Aorta (tissue), 5 donors: ENCODE measurements at regions not wholly inside any gene's neighbourhood (a gene's known extent, or its start where the extent isn't known, plus 50 kb on each side); places are given as distances from the start of the nearest gene placed in this dataset.
"Not testable (repeated sequence)": the region's sequence is repeated elsewhere in the genome, so short reads cannot be mapped to it uniquely, and the experiment has no call there.

Experiments used
- ATAC-seq: fragments of 200-7000 bp; cut with Tn5 transposase; one replicate; pipeline ENCODE4 v1.9.1; 2022; ENCODE audit warnings: moderate library complexity; ENCODE audit not compliant: low FRiP score
- DNase-seq, 2 donors: peaks; one replicate each; pipeline ENCODE4 v3.0.0-alpha.2; 2020
- H3K27ac ChIP-seq, 2 donors: one replicate each; pipeline ENCODE4 v1.5.1; 2013; ENCODE audit warnings: low read length in 2 of 2, mild to moderate bottlenecking in 2 of 2, moderate library complexity in 2 of 2, control low read depth in 1 of 2, inconsistent platforms in 1 of 2, low read depth in 1 of 2
- H3K27me3 ChIP-seq, 2 donors: one replicate each; pipeline ENCODE4 v1.6.1; 2013; ENCODE audit warnings: control low read depth in 1 of 2, low read length in 1 of 2, mild to moderate bottlenecking in 1 of 2, moderate library complexity in 1 of 2; ENCODE audit not compliant: insufficient read depth in 2 of 2, control insufficient read depth in 1 of 2
- H3K36me3 ChIP-seq, 2 donors: one replicate each; pipeline ENCODE4 v1.6.1; 2013; ENCODE audit warnings: control low read depth in 1 of 2, low read length in 1 of 2, mild to moderate bottlenecking in 1 of 2; ENCODE audit not compliant: insufficient read depth in 2 of 2, control insufficient read depth in 1 of 2
- H3K4me1 ChIP-seq, 2 donors: one replicate each; pipeline ENCODE4 v1.6.1; 2013; ENCODE audit warnings: low read length in 2 of 2, control low read depth in 1 of 2, mild to moderate bottlenecking in 1 of 2, moderate library complexity in 1 of 2; ENCODE audit not compliant: insufficient read depth in 2 of 2, control insufficient read depth in 1 of 2
- H3K4me3 ChIP-seq, 2 donors: one replicate each; pipeline ENCODE4 v1.5.1; 2013; ENCODE audit warnings: low read length in 2 of 2, control low read depth in 1 of 2, mild to moderate bottlenecking in 1 of 2
- H3K9me3 ChIP-seq: one replicate; pipeline ENCODE4 v1.6.1; 2013; ENCODE audit warnings: mild to moderate bottlenecking, low read length; ENCODE audit not compliant: control insufficient read depth
- WGBS, 2 donors: extraction: QIAGEN DNeasy Blood & Tissue Kit; methylation state at CpG; one replicate each; pipeline ENCODE4 v1.1.7; 2013; 5-methylcytosine and 5-hydroxymethylcytosine counted together
- intact Hi-C, 2 donors: fragments of 100-400 bp; cut with DNase I; formaldehyde crosslinking; loops; one replicate each; pipeline versions ENCODE4 v1.14.2 to v1.15.0; 2022
- donor health status: healthy with polysubstance abuse.
- donor health status: Bipolar disorder and iron deficiency.
- donor health status: DM: no; HTN: no; CAD: no.
- donor health status: DM: no; HTN: no; CAD: no.
- donor health status: DM: yes; HTN: yes; CAD: no.

DNA sequence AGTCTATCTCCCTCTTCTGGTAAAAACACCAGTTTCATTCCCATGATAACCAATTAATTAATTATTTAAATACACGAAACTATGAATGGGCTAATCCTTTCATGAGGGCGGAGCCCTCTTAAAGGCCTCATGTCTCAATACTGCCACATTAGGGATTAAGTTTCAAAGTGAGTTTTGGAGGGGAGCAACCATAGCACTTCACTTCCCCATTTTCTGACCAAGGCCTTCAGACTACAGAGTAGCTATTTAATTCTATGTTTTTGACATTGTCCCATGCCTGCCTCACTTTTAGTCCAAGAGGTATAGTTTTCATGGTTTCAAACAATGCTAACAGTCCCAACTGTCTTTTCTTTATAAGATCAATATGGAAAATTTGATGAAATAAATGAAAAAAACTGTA, 618.6 kb downstream of the ZWINT start:
- ATAC-seq (no peak), DNase-seq (no peak)
- WGBS, 2 donors = 82 to 88% methylated on average over 2 of the region's 2 CpGs
- no peaks in the 10 kb centered on the region for H3K27me3 ChIP-seq
- H3K36me3 ChIP-seq = no peaks in the 10 kb centered on the region
- no peaks in the 10 kb centered on the region for H3K9me3 ChIP-seq
- H3K4me3 ChIP-seq = no peak overlapping the region
- no peak overlapping the region for H3K27ac ChIP-seq
- intact Hi-C loops = no loop called here
- H3K4me1 ChIP-seq = no peaks in the 10 kb centered on the region

- 7 to 12% methylated on average over 1 to 2 of the region's 2 CpGs for WGBS, 2 donors
- H3K36me3 ChIP-seq = not testable (repeated sequence)
Observed at GRCh38 chr10:55740767-55741166, 620.3 kb downstream of the ZWINT start.

GRCh38 chr10:55740110-55740509, 620.9 kb downstream of the ZWINT start:
- DNase-seq (no peak), ATAC-seq (no peak)
- Histone ChIP-seq H3K27me3 (no peaks in the 10 kb centered on the region), H3K27ac (no peak overlapping the region), H3K4me3 (no peak overlapping the region), H3K4me1 (no peaks in the 10 kb centered on the region), H3K36me3 (no peaks in the 10 kb centered on the region), H3K9me3 (no peaks in the 10 kb centered on the region)
- WGBS, 2 donors = 72 to 76% methylated on average over 2 of the region's 2 CpGs
- intact Hi-C loops = no loop called here

More at GRCh38 chr10:55740767-55741166, 620.3 kb downstream of the ZWINT start:
- H3K4me3 ChIP-seq, H3K9me3 ChIP-seq, H3K4me1 ChIP-seq, intact Hi-C loops, H3K27me3 ChIP-seq, DNase-seq, H3K27ac ChIP-seq, ATAC-seq: not testable (repeated sequence)

DNA sequence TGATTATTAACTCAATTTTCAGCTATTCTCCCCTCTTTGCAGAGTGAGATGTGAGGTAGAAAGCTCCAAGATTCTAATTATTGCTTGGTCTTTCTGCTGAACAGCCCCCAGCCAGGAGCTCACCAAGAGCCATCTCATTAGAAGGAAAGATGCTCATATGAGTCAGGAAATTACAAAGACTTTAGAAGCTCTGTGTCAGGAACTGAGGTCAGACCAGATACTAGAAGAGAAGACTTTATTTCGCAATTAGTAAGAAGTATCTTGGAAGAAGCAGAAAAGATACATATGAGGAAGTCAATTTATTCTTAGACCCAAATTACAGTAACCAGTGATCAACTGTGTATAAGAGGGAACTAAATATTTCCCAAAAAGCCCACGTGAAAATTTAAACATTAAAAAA, 626.9 kb downstream of the ZWINT start:
- 64% methylated on average over 2 of the region's 2 CpGs for WGBS, 2 donors
- no peaks in the 10 kb centered on the region for H3K27me3 ChIP-seq
- H3K36me3 ChIP-seq = no peaks in the 10 kb centered on the region
- intact Hi-C loops = no loop called here
- no peak overlapping the region for H3K27ac ChIP-seq
- ATAC-seq = no peak
- no peak for DNase-seq
- H3K4me3 ChIP-seq = no peak overlapping the region
- H3K9me3 ChIP-seq = no peaks in the 10 kb centered on the region
- no peaks in the 10 kb centered on the region for H3K4me1 ChIP-seq

- no peak for DNase-seq
- no peaks in the 10 kb centered on the region for H3K4me1 ChIP-seq
- H3K36me3 ChIP-seq = no peaks in the 10 kb centered on the region
- 80 to 81% methylated on average over 2 of the region's 2 CpGs for WGBS, 2 donors
- no peaks in the 10 kb centered on the region for H3K9me3 ChIP-seq
- intact Hi-C loops = no loop called here
- H3K4me3 ChIP-seq = no peak overlapping the region
- H3K27me3 ChIP-seq = no peaks in the 10 kb centered on the region
- no peak for ATAC-seq
- no peak overlapping the region for H3K27ac ChIP-seq
Observed at GRCh38 chr10:55704950-55705349, 656.1 kb downstream of the ZWINT start.

- Histone ChIP-seq H3K9me3 (no peaks in the 10 kb centered on the region), H3K27me3 (no peaks in the 10 kb centered on the region), H3K27ac (no peak overlapping the region), H3K4me3 (no peak overlapping the region), H3K36me3 (no peaks in the 10 kb centered on the region), H3K4me1 (no peaks in the 10 kb centered on the region)
- no peak for DNase-seq
- intact Hi-C loops = no loop called here
- 64 to 77% methylated on average over 2 of the region's 2 CpGs for WGBS, 2 donors
- peak; percentile 33 for ATAC-seq
Observed at GRCh38 chr10:55668326-55668922, 692.6 kb downstream of the ZWINT start.

DNA sequence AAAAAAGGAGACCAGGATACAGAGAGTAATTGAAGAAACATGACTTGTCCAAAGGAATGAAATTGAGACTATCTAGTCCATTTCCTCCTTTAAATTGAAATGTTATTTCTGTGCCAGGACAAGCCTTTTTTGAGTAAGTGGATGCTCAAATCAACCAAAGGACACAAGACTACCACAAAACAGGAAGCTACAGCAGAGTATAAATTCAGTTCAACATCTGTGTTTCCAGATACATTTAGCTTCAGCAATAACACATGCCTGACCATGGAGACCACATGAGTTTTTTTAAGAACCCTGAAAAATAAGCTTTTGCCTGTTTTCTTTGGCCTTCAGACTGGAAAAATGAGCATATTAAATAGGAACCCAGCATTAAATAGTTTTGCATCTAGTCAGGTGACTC, 707.5 kb downstream of the ZWINT start:
- no peaks in the 10 kb centered on the region for H3K27me3 ChIP-seq
- no peak overlapping the region for H3K27ac ChIP-seq
- ATAC-seq (no peak), DNase-seq (no peak)
- H3K4me3 ChIP-seq = no peak overlapping the region
- intact Hi-C loops = no loop called here
- H3K36me3 ChIP-seq = no peaks in the 10 kb centered on the region
- no peaks in the 10 kb centered on the region for H3K9me3 ChIP-seq
- H3K4me1 ChIP-seq = no peaks in the 10 kb centered on the region

DNA sequence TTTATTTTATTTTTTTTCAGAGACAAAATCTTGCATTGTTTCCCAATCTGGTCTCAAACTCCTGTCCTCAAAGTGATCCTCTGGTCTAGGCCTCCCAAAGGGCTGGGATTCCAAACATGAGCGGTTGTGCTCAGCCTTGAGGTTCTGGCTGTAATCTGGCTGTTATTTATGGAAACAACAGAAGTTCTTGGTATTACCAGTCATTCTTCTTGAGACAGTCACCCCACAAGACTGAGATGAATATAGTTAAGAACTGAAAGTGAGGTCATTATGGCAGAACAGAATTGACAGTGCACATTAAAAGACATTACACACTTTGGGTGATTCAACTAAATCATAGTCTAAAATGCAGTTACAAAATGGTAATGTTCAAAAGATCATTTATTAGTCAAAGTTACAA, 719.5 kb downstream of the ZWINT start:
- no peaks in the 10 kb centered on the region for H3K4me1 ChIP-seq
- intact Hi-C loops = no loop called here
- no peaks in the 10 kb centered on the region for H3K9me3 ChIP-seq
- H3K27ac ChIP-seq = no peak overlapping the region
- no peaks in the 10 kb centered on the region for H3K36me3 ChIP-seq
- H3K4me3 ChIP-seq = no peak overlapping the region
- DNase-seq (no peak), ATAC-seq (no peak)
- H3K27me3 ChIP-seq = no peaks in the 10 kb centered on the region
- 23 to 32% methylated on average over 1 of the region's 1 CpG for WGBS, 2 donors

DNA sequence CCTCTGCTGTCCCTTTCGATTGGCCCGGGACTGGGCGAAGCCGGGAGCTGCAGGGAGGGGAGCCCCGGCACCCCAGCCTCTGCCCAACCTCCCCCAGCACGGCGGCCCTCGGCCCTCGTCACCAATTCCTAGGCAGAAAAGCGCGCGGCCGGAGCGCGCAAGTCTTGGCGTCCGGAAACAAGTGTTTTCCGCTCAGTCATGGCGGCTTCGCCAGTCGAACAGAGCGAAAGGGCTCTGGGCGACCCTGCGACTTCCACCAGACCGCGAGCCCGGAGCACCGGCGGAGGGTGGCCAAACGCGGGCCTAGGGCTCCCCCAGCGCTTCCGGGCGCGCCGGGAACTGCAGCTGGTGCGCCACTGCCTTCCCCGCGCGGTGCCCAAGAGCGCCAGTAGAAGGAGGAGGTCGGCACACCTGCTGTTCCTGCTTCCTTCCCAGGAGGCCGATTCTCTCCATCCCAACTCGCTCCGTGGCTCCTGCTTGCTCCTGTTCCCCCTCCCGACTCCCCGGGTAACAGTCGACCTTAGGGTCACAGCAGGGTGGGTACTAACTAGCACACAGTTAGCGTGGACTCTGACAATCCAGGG, 729.9 kb downstream of the ZWINT start:
- ATAC-seq (peak; percentile 83), DNase-seq (peak; percentile 48 to 81)
- no peaks in the 10 kb centered on the region for H3K9me3 ChIP-seq
- intact Hi-C loops = no loop called here
- H3K4me1 ChIP-seq = no peaks in the 10 kb centered on the region
- 1% methylated on average over 40 to 49 of the region's 49 CpGs for WGBS, 2 donors
- peak overlapping the region in 1 of 2 donors; percentile 29 for H3K4me3 ChIP-seq
- no peak overlapping the region for H3K27ac ChIP-seq
- H3K36me3 ChIP-seq = no peaks in the 10 kb centered on the region
- no peaks in the 10 kb centered on the region for H3K27me3 ChIP-seq
